ENCODE measurements at regions not wholly inside any gene's neighbourhood (a gene's known extent, or its start where the extent isn't known, plus 50 kb on each side); places are given as distances from the start of the nearest gene placed in this dataset.

DNA sequence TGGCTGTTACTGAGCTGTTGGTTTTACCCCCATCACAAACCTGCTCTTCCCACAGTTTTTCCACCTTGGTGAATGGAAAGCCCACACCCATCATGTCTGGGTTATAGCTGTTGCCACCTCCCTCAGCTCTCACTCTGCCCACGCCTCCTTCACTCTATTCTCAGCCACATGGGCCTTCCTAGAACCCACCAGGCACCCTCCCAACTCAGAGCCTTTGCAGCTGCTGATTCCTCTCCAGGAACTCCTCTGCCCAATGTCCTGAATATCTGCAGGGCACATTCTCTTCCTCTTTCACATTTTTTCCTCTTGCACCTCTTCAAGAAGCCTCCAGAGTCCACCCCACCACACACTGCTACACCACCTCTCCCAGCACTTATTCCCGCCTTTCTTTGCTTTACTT lies 177.4 kb downstream of the TBXT start:
- TF ChIP-seq, protein P1, sequence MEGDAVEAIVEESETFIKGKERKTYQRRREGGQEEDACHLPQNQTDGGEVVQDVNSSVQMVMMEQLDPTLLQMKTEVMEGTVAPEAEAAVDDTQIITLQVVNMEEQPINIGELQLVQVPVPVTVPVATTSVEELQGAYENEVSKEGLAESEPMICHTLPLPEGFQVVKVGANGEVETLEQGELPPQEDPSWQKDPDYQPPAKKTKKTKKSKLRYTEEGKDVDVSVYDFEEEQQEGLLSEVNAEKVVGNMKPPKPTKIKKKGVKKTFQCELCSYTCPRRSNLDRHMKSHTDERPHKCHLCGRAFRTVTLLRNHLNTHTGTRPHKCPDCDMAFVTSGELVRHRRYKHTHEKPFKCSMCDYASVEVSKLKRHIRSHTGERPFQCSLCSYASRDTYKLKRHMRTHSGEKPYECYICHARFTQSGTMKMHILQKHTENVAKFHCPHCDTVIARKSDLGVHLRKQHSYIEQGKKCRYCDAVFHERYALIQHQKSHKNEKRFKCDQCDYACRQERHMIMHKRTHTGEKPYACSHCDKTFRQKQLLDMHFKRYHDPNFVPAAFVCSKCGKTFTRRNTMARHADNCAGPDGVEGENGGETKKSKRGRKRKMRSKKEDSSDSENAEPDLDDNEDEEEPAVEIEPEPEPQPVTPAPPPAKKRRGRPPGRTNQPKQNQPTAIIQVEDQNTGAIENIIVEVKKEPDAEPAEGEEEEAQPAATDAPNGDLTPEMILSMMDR (conservative IDR thresholded peaks at IDR 0.05; ENCODE audit: low read length) = no peak
- TF ChIP-seq EZH2phosphoT487 (IDR thresholded peaks at IDR 0.05; ENCODE audit: borderline replicate concordance) = no peak
- Histone ChIP-seq H4K20me1 (ENCODE audit: insufficient read depth, low read length, poor library complexity, severe bottlenecking) (no peaks in the 10 kb centered on the region), H3K9ac (ENCODE audit: low read depth, low read length, poor library complexity, severe bottlenecking) (no peak overlapping the region), H3K79me2 (ENCODE audit: insufficient read depth, low read length) (no peaks in the 10 kb centered on the region), H3F3A (ENCODE audit: low read depth) (no peaks in the 10 kb centered on the region), H3K4me3 (ENCODE audit: low read length, poor library complexity, severe bottlenecking) (no peak overlapping the region), H3K9me2 (replicated peaks; ENCODE audit: low read depth, low read length) (no peaks in the 10 kb centered on the region), H3K4me2 (ENCODE audit: low read depth, low read length, poor library complexity, severe bottlenecking) (no peak overlapping the region), H2AFZ (ENCODE audit: low read length) (no peak overlapping the region), H3K9me3 (ENCODE audit: insufficient read depth, low read depth, low read length) (no peaks in the 10 kb centered on the region), H3K36me3 (ENCODE audit: insufficient read depth, low read length) (no peaks in the 10 kb centered on the region), H3K27me3 (ENCODE audit: insufficient read depth, low read length, poor library complexity, severe bottlenecking) (peaks cover 8% of the 10 kb centered on the region), H3K4me1 (ENCODE audit: insufficient read depth, low read length, poor library complexity, severe bottlenecking) (peaks cover 20% of the 10 kb centered on the region)

DNA sequence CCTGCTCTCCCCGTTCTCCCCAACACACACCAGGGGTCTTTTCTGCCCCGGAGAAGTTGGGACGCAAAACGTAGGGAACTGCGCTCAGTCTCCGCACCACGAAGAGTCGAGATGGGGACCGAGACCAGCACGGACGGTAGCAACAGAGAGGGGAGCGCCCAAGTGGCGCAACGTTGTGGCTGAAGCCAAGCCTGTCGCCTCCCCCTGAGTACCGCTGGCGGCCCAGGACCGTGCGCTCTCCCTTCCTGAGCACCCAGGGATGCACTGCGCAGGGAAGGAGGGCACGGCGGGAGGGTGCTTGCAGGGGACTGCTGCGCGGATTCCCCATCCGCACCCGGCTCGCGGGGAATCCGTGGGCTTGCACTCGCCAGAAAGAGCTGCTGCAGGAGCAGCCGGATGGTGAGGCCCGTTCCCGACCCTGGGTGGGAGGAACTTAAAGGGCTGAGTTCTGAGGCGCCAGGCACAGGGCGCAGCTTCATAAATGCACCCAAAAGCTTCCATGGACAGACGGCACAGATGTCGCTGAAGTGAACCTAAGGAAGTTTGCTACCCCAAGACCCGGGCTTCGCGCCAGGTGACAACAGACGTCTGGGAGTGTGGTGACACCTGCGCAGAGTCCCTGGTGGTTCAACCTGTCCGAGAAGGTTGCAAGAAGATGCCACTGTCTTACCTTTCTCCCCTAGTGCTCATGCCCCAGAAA lies 178.7 kb downstream of the TBXT start:
- no peak overlapping the region for H3K4me3 ChIP-seq (ENCODE audit: low read length, poor library complexity, severe bottlenecking)

DNA sequence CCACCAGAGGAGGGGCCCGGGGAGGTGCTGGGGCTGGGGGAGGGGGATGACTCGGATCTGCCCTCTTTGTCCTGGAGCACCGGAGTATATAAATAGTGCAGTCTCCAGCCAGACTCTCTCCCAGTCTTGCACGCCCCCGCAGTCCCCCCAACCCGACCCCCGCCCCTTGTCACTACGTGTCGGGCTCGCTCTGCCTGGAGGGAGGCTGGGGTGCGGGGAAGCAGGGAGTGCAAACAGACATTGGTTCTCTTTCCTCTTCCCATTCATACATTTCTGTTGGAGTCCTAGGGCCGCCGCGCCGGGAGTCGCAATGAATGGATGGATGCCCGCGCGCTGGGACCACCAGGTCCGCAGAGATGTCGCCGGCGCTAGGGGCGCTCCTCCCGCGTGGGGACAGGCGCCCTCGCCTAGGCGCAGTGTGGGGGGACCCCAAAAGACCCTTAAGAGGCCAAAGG lies 179.3 kb downstream of the TBXT start:
- H3K9me2 ChIP-seq (replicated peaks; ENCODE audit: low read depth, low read length) = no peaks in the 10 kb centered on the region
- peaks cover 8% of the 10 kb centered on the region for H3K27me3 ChIP-seq (ENCODE audit: insufficient read depth, low read length, poor library complexity, severe bottlenecking)
- no peaks in the 10 kb centered on the region for H3K9me3 ChIP-seq (ENCODE audit: insufficient read depth, low read depth, low read length)
- peaks cover 20% of the 10 kb centered on the region for H3K4me1 ChIP-seq (ENCODE audit: insufficient read depth, low read length, poor library complexity, severe bottlenecking)
- no peak overlapping the region for H3K9ac ChIP-seq (ENCODE audit: low read depth, low read length, poor library complexity, severe bottlenecking)
- no peaks in the 10 kb centered on the region for H4K20me1 ChIP-seq (ENCODE audit: insufficient read depth, low read length, poor library complexity, severe bottlenecking)
- H3K79me2 ChIP-seq (ENCODE audit: insufficient read depth, low read length) = no peaks in the 10 kb centered on the region
- no peak overlapping the region for H3K4me3 ChIP-seq (ENCODE audit: low read length, poor library complexity, severe bottlenecking)
- TF ChIP-seq EZH2phosphoT487 (IDR thresholded peaks at IDR 0.05; ENCODE audit: borderline replicate concordance) = no peak
- TF ChIP-seq, protein P1 (conservative IDR thresholded peaks at IDR 0.05; ENCODE audit: low read length) = no peak
- no peaks in the 10 kb centered on the region for H3K36me3 ChIP-seq (ENCODE audit: insufficient read depth, low read length)
- peak overlapping the region; percentile 94 for H3K4me2 ChIP-seq (ENCODE audit: low read depth, low read length, poor library complexity, severe bottlenecking)
- no peaks in the 10 kb centered on the region for H3F3A ChIP-seq (ENCODE audit: low read depth)
- no peak overlapping the region for H2AFZ ChIP-seq (ENCODE audit: low read length)

More for the DNA sequence above, 178.7 kb downstream of the TBXT start:
- Histone ChIP-seq H3K9me2 (replicated peaks; ENCODE audit: low read depth, low read length) (no peaks in the 10 kb centered on the region), H3K9me3 (ENCODE audit: insufficient read depth, low read depth, low read length) (no peaks in the 10 kb centered on the region), H3K27me3 (ENCODE audit: insufficient read depth, low read length, poor library complexity, severe bottlenecking) (peaks cover 8% of the 10 kb centered on the region), H4K20me1 (ENCODE audit: insufficient read depth, low read length, poor library complexity, severe bottlenecking) (no peaks in the 10 kb centered on the region), H3K4me1 (ENCODE audit: insufficient read depth, low read length, poor library complexity, severe bottlenecking) (peaks cover 20% of the 10 kb centered on the region), H3K9ac (ENCODE audit: low read depth, low read length, poor library complexity, severe bottlenecking) (no peak overlapping the region), H3F3A (ENCODE audit: low read depth) (no peaks in the 10 kb centered on the region), H3K36me3 (ENCODE audit: insufficient read depth, low read length) (no peaks in the 10 kb centered on the region), H2AFZ (ENCODE audit: low read length) (no peak overlapping the region), H3K79me2 (ENCODE audit: insufficient read depth, low read length) (no peaks in the 10 kb centered on the region), H3K4me2 (ENCODE audit: low read depth, low read length, poor library complexity, severe bottlenecking) (no peak overlapping the region)
- TF ChIP-seq EZH2phosphoT487 (IDR thresholded peaks at IDR 0.05; ENCODE audit: borderline replicate concordance) = no peak
- TF ChIP-seq, protein P1 (conservative IDR thresholded peaks at IDR 0.05; ENCODE audit: low read length) = no peak
